A549 (cell line): ENCODE measurements at regions not wholly inside any gene's neighbourhood (a gene's known extent, or its start where the extent isn't known, plus 50 kb on each side); places are given as distances from the start of the nearest gene placed in this dataset.
A peak's percentile ranks its signal among the peaks of the same experiment; 100 is the strongest.

ENCODE experiments used
- ATAC-seq, 2 experiments: fragments of 200-7000 bp in 1 of 2; fragments of >200 bp in 1 of 2; cut with Nextera tagmentation in 1 of 2; cut with Tn5 transposase in 1 of 2; 3 replicates each; pipeline versions ENCODE4 v1.8.0 to v1.9.1; 2018 to 2020; ENCODE audit warnings: mild to moderate bottlenecking in 1 of 2, moderate library complexity in 1 of 2
- CTCF ChIA-PET: fragments of 300-600 bp; sonication (Branson Sonifier 250); formaldehyde crosslinking; extraction: SDS; loops from one replicate; lab custom pipeline; 2021; ENCODE audit warnings: antibody characterized with exemption, inconsistent platforms; lab: Yijun Ruan, JAX
- POLR2A ChIA-PET: fragments of 350-600 bp; formaldehyde crosslinking; extraction: SDS; loops from one replicate; lab custom pipeline; 2021; ENCODE audit warnings: antibody characterized with exemption, inconsistent platforms; lab: Yijun Ruan, JAX
- DNase-seq, 2 experiments: peaks; one replicate each; pipeline versions ENCODE4 v3.0.0 to v3.0.0-alpha.2; 2011 to 2016; ENCODE audit warnings: low read depth in 1 of 2, low spot score in 1 of 2
- FAIRE-seq: peaks from 2 replicates; lab custom pipeline; 2011; peaks lifted over from hg19 to GRCh38; lab: Jason Lieb, UNC
- H3K27ac ChIP-seq, 2 experiments: fragments of >200 bp; sonication (Bioruptor Twin); formaldehyde crosslinking; 3 replicates each; pipeline ENCODE4 v1.5.1; 2016 to 2017
- H3K4me1 ChIP-seq: fragments of >200 bp; sonication (Bioruptor Twin); formaldehyde crosslinking; 3 replicates; pipeline ENCODE4 v1.6.1; 2016
- H3K4me2 ChIP-seq: fragments of >200 bp; sonication (Bioruptor Twin); formaldehyde crosslinking; 3 replicates; pipeline ENCODE4 v1.6.1; 2016
- H3K4me3 ChIP-seq: fragments of >200 bp; sonication (Bioruptor Twin); formaldehyde crosslinking; 3 replicates; pipeline ENCODE4 v1.5.1; 2016
- H3K9me3 ChIP-seq: fragments of >200 bp; sonication (Bioruptor Twin); formaldehyde crosslinking; 3 replicates; pipeline ENCODE4 v1.6.1; 2016
- CBX2 ChIP-seq: fragments of 200-600 bp; sonication (generic); IDR thresholded peaks from 2 replicates; pipeline ENCODE4 v1.6.1; 2016; ENCODE audit warnings: low read depth, mild to moderate bottlenecking, borderline replicate concordance
- CBX8 ChIP-seq: fragments of 200-600 bp; sonication (generic); IDR thresholded peaks from 2 replicates; pipeline ENCODE4 v1.6.1; 2016
- CEBPB ChIP-seq, 2 experiments: fragments of >200 bp in 1 of 2; sonication (Bioruptor Twin) in 1 of 2; formaldehyde crosslinking in 1 of 2; IDR thresholded peaks; 2 replicates each; pipeline ENCODE4 v1.6.1; 2012 to 2016
- CHD2 ChIP-seq: fragments of 150-350 bp; IDR thresholded peaks from 2 replicates; pipeline ENCODE4 v1.6.1; 2014; ENCODE audit warnings: low read length; ENCODE audit not compliant: partially characterized antibody
- E2F6 ChIP-seq: IDR thresholded peaks from 2 replicates; pipeline ENCODE4 v1.6.1; 2012; ENCODE audit warnings: low read depth, borderline replicate concordance
- ELK1 ChIP-seq: fragments of 150-350 bp; IDR thresholded peaks from 2 replicates; pipeline ENCODE4 v1.6.1; 2014; ENCODE audit warnings: low read depth, mild to moderate bottlenecking, low read length
- ESRRA ChIP-seq: fragments of 150-350 bp; IDR thresholded peaks from 2 replicates; pipeline ENCODE4 v1.6.1; 2014; ENCODE audit warnings: mild to moderate bottlenecking, low read length, borderline replicate concordance
- FOSB ChIP-seq: fragments of 250-450 bp; sonication (Bioruptor Pico); IDR thresholded peaks from 2 replicates; pipeline ENCODE4 v1.5.0; 2020; ENCODE audit warnings: mild to moderate bottlenecking, moderate library complexity
- FOSL2 ChIP-seq, 2 experiments: fragments of 450-650 bp in 1 of 2; fragments of >200 bp in 1 of 2; sonication (Bioruptor Twin) in 1 of 2; formaldehyde crosslinking; IDR thresholded peaks; 2 replicates each; pipeline versions ENCODE4 v1.5.0 to v1.6.1; 2016 to 2020; ENCODE audit warnings: mild to moderate bottlenecking in 1 of 2, moderate library complexity in 1 of 2
- FOXS1 ChIP-seq: fragments of 250-450 bp; sonication (Bioruptor Pico); IDR thresholded peaks from 2 replicates; pipeline ENCODE4 v1.5.0; 2020; ENCODE audit warnings: mild to moderate bottlenecking, moderate library complexity
- HDAC2 ChIP-seq: fragments of 200-600 bp; sonication (generic); IDR thresholded peaks from 2 replicates; pipeline ENCODE4 v1.6.1; 2016
- HES2 ChIP-seq: fragments of >200 bp; sonication (Bioruptor Twin); formaldehyde crosslinking; IDR thresholded peaks from 2 replicates; pipeline ENCODE4 v1.6.1; 2016
- HEYL ChIP-seq: fragments of 250-450 bp; sonication (Bioruptor Pico); IDR thresholded peaks from 2 replicates; pipeline ENCODE4 v1.8.0; 2021; ENCODE audit warnings: mild to moderate bottlenecking, moderate library complexity
- HMGXB4 ChIP-seq: fragments of 250-450 bp; sonication (Bioruptor Pico); IDR thresholded peaks from 2 replicates; pipeline ENCODE4 v1.5.0; 2021; ENCODE audit warnings: mild to moderate bottlenecking, moderate library complexity, borderline replicate concordance
- HOXA7 ChIP-seq: fragments of 250-450 bp; sonication (Bioruptor Pico); IDR thresholded peaks from 2 replicates; pipeline ENCODE4 v1.5.0; 2020; ENCODE audit warnings: mild to moderate bottlenecking, moderate library complexity
- HOXB13 ChIP-seq: fragments of 250-450 bp; sonication (Bioruptor Pico); IDR thresholded peaks from 2 replicates; pipeline ENCODE4 v1.5.0; 2020; ENCODE audit warnings: low read depth, mild to moderate bottlenecking, moderate library complexity
- JUNB ChIP-seq: fragments of >200 bp; sonication (Bioruptor Twin); formaldehyde crosslinking; IDR thresholded peaks from 2 replicates; pipeline ENCODE4 v1.6.1; 2016
- KDM5A ChIP-seq: fragments of 200-600 bp; sonication (generic); IDR thresholded peaks from 2 replicates; pipeline ENCODE4 v1.6.1; 2016; ENCODE audit warnings: antibody characterized with exemption, mild to moderate bottlenecking
- MAZ ChIP-seq: fragments of 150-350 bp; IDR thresholded peaks from 2 replicates; pipeline ENCODE4 v1.6.1; 2014; ENCODE audit warnings: antibody characterized with exemption, low read depth, low read length, borderline replicate concordance
- MYC ChIP-seq: IDR thresholded peaks from 2 replicates; pipeline ENCODE4 v1.6.1; 2012; ENCODE audit warnings: mild to moderate bottlenecking, inconsistent platforms, low read length, improper control_type of control experiment, borderline replicate concordance
- NFE2L2 ChIP-seq: fragments of 150-350 bp; conservative IDR thresholded peaks from 2 replicates; pipeline ENCODE4 v1.6.1; 2014; ENCODE audit warnings: low read length
- NR3C1 ChIP-seq: fragments of >200 bp; sonication (Bioruptor Twin); formaldehyde crosslinking; IDR thresholded peaks from 3 replicates; pipeline ENCODE4 v1.6.1; 2017
- PBX3 ChIP-seq: IDR thresholded peaks from 2 replicates; pipeline ENCODE4 v1.6.1; 2012
- PHF8 ChIP-seq: fragments of 200-600 bp; sonication (generic); IDR thresholded peaks from 2 replicates; pipeline ENCODE4 v1.6.1; 2016; ENCODE audit warnings: low read depth, mild to moderate bottlenecking, antibody characterized with exemption, moderate library complexity, borderline replicate concordance
- POLR2AphosphoS2 ChIP-seq: conservative IDR thresholded peaks from 2 replicates; pipeline ENCODE4 v1.6.1; 2012; ENCODE audit warnings: low read length, improper control_type of control experiment, inconsistent platforms
- RAD21 ChIP-seq, 2 experiments: fragments of >200 bp in 1 of 2; sonication (Bioruptor Twin) in 1 of 2; formaldehyde crosslinking in 1 of 2; IDR thresholded peaks in 1 of 2; conservative IDR thresholded peaks in 1 of 2; 2 replicates in 1 of 2; 3 replicates in 1 of 2; pipeline ENCODE4 v1.6.1; 2012 to 2018; ENCODE audit warnings: inconsistent platforms in 1 of 2
- RNF2 ChIP-seq: fragments of 200-600 bp; sonication (generic); IDR thresholded peaks from 2 replicates; pipeline ENCODE4 v1.6.1; 2016; ENCODE audit warnings: low read depth, mild to moderate bottlenecking, antibody characterized with exemption, moderate library complexity, borderline replicate concordance
- USF2 ChIP-seq: fragments of 450-650 bp; IDR thresholded peaks from 2 replicates; pipeline ENCODE4 v1.6.1; 2014; ENCODE audit warnings: antibody characterized with exemption
- ZC3H11A ChIP-seq: fragments of 450-650 bp; IDR thresholded peaks from 2 replicates; pipeline ENCODE4 v1.6.1; 2014; ENCODE audit warnings: antibody characterized with exemption, mild to moderate bottlenecking
- ZNF302 ChIP-seq: fragments of 250-450 bp; sonication (Bioruptor Pico); IDR thresholded peaks from 2 replicates; pipeline ENCODE4 v1.9.0; 2021; ENCODE audit warnings: inconsistent platforms, mild to moderate bottlenecking, moderate library complexity
- WGBS: methylation state at CpG from one replicate; pipeline ENCODE4 v1.1.6; 2017; ENCODE audit errors: missing lambda C conversion rate; 5-methylcytosine and 5-hydroxymethylcytosine counted together

- Histone ChIP-seq H3K4me2 (peak overlapping the region; percentile 55), H3K4me1 (peaks cover 29% of the 10 kb centered on the region), H3K27ac (peak overlapping the region; percentile 50 to 55; a peak in 5 of 6 replicates), H3K4me3 (no peak overlapping the region), H3K9me3 (no peaks in the 10 kb centered on the region)
- peak; percentile 66 to 77; a peak in 3 of 4 replicates for TF ChIP-seq CEBPB (IDR thresholded peaks at IDR 0.05)
- no peak for TF ChIP-seq PBX3
- no peak for TF ChIP-seq HDAC2
- TF ChIP-seq USF2, result no peak
- TF ChIP-seq HOXB13, result no peak
- TF ChIP-seq FOSL2 (IDR thresholded peaks at IDR 0.05), result no peak
- TF ChIP-seq FOSL2 (CRISPR knock-in tag; IDR thresholded peaks at IDR 0.05), result peak; percentile 42; the same call in 1 of the 2 replicates
- no peak for TF ChIP-seq RAD21 (conservative IDR thresholded peaks at IDR 0.05 in 1 of 2, IDR thresholded peaks at IDR 0.05 in 1 of 2)
- TF ChIP-seq FOSB, result no peak
- no peak for TF ChIP-seq POLR2AphosphoS2
- no peak for TF ChIP-seq NR3C1
- TF ChIP-seq HES2, result peak; percentile 53; the same call in 1 of the 2 replicates
- TF ChIP-seq KDM5A, result no peak
- no peak for TF ChIP-seq ZC3H11A
- no peak for TF ChIP-seq PHF8
- TF ChIP-seq HMGXB4 (CRISPR knock-in tag), result no peak
- TF ChIP-seq JUNB, result 0 out of 2 replicates have a peak, but pooled peaks have one; percentile 14
- no peak for TF ChIP-seq HOXA7
- TF ChIP-seq ELK1, result no peak
- CTCF ChIA-PET, result interaction anchor here (1.4 kb wide), 1 partner anchor 35 kb away, joined by 3 read pairs; no protein-coding TSS in a partner anchor
- DNase-seq (peak in 1 of 2 experiments; percentile 33), FAIRE-seq (no peak), ATAC-seq (peak in 1 of 2 experiments; percentile 54; a peak in 3 of 6 replicates)
- POLR2A ChIA-PET, result no interaction called here
- WGBS, result 12% methylated on average over 1 of the region's 1 CpG
These were observed 87.2 kb upstream of the XCR1 start for GRCh38 chr3:46114323-46114988.

GRCh38 chr3:46113608-46114007 is 86.3 kb upstream of the XCR1 start:
- ChIA-PET CTCF (interaction anchor here (1.4 kb wide), 1 partner anchor 34 kb away, joined by 3 read pairs; no protein-coding TSS in a partner anchor), POLR2A (no interaction called here)
- H3K4me3 ChIP-seq, result no peak overlapping the region
- peak overlapping the region; percentile 42 to 55; a peak in 2 of 6 replicates for H3K27ac ChIP-seq
- H3K4me1 ChIP-seq, result peaks cover 35% of the 10 kb centered on the region
- no peak for FAIRE-seq
- H3K9me3 ChIP-seq, result no peaks in the 10 kb centered on the region
- ATAC-seq, result no peak
- H3K4me2 ChIP-seq, result peak overlapping the region; percentile 55; the same call in 2 of the 3 replicates
- DNase-seq, result no peak
- TF ChIP-seq MAZ (no peak), CBX8 (no peak), ESRRA (no peak), NR3C1 (no peak), MYC (no peak), FOXS1 (CRISPR knock-in tag) (no peak), CHD2 (no peak), CBX2 (no peak), E2F6 (no peak), RNF2 (no peak), ZNF302 (no peak), NFE2L2 (no peak), HEYL (CRISPR knock-in tag) (no peak)
- WGBS, result 85% methylated on average over 4 of the region's 4 CpGs
